ENCODE measurements at regions not wholly inside any gene's neighbourhood (a gene's known extent, or its start where the extent isn't known, plus 50 kb on each side); places are given as distances from the start of the nearest gene placed in this dataset.

DNA sequence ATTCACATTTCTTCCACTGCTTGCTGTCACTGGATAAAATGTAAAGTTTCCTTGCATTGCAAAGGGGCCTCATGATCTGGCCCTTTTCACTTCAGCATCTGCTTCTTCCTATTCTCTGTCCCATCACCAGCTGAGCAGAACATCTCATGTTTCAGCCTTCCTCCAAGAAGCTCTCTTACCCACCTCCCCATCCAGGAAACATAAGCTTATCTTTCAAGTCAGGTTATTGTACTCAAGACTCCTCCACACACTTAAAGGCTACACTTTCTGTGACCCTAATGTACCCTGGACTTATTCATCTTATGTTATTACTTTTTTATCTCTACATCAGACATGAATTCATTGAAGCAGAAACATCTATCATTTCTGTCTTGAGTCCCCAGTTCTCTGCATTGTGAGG lies 230.5 kb downstream of the PMAIP1 start:
- DNase-seq (ENCODE audit: low spot score) = no peak
- TF ChIP-seq, protein P1, sequence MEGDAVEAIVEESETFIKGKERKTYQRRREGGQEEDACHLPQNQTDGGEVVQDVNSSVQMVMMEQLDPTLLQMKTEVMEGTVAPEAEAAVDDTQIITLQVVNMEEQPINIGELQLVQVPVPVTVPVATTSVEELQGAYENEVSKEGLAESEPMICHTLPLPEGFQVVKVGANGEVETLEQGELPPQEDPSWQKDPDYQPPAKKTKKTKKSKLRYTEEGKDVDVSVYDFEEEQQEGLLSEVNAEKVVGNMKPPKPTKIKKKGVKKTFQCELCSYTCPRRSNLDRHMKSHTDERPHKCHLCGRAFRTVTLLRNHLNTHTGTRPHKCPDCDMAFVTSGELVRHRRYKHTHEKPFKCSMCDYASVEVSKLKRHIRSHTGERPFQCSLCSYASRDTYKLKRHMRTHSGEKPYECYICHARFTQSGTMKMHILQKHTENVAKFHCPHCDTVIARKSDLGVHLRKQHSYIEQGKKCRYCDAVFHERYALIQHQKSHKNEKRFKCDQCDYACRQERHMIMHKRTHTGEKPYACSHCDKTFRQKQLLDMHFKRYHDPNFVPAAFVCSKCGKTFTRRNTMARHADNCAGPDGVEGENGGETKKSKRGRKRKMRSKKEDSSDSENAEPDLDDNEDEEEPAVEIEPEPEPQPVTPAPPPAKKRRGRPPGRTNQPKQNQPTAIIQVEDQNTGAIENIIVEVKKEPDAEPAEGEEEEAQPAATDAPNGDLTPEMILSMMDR (IDR thresholded peaks at IDR 0.05) = no peak
- Histone ChIP-seq H3K4me1 (no peaks in the 10 kb centered on the region), H3K9me3 (no peaks in the 10 kb centered on the region), H3K27me3 (no peaks in the 10 kb centered on the region), H3K4me3 (no peak overlapping the region), H3K27ac (no peak overlapping the region), H3K36me3 (no peaks in the 10 kb centered on the region)

DNA sequence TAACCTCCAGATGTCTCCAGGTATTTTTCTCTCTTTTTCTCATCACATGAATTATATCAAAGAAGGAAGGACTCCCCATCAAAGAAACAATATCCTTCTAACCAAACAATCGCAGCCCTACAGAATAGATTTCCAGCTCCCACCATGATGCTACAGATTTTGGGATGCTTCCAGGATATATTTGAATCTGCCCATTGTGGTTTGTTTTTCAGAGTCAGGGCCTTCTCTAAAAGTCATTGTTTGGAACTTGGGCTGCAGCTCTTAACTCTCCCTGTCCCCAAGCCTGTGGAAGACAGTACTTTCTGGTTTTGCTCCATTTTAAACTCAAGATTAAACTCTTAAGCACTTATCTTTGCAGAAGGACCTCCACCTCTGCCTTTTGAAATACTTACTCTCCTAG lies 223.2 kb downstream of the PMAIP1 start:
- TF ChIP-seq, protein P1 (IDR thresholded peaks at IDR 0.05) = no peak
- Histone ChIP-seq H3K4me1 (no peaks in the 10 kb centered on the region), H3K27ac (no peak overlapping the region), H3K4me3 (no peak overlapping the region), H3K27me3 (no peaks in the 10 kb centered on the region), H3K36me3 (no peaks in the 10 kb centered on the region), H3K9me3 (no peaks in the 10 kb centered on the region)
- no peak for DNase-seq (ENCODE audit: low spot score)

DNA sequence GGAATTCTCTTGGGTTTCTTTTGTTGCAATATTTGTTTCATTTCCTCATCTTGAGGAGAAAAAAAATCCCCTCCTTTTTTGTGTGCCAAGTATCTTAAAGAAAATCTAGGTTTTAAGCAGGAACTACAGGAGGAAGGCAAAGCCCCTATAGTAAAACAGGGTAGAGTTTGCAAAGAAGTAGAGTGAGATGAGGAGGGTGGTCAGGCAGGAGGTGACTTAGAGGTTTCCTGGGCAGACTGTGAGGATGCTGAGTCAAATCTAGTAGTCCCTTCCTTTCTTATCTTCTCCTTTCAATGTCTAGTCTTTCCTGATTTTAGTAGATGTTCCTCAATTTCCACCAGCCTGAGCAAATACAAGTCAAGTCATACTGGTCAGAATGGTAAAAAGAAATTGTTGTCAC lies 222.5 kb downstream of the PMAIP1 start:
- H3K27ac ChIP-seq = no peak overlapping the region
- no peaks in the 10 kb centered on the region for H3K9me3 ChIP-seq
- H3K27me3 ChIP-seq = no peaks in the 10 kb centered on the region
- TF ChIP-seq, protein P1 (IDR thresholded peaks at IDR 0.05) = no peak
- H3K36me3 ChIP-seq = no peaks in the 10 kb centered on the region
- H3K4me1 ChIP-seq = no peaks in the 10 kb centered on the region
- H3K4me3 ChIP-seq = no peak overlapping the region
- no peak for DNase-seq (ENCODE audit: low spot score)

DNA sequence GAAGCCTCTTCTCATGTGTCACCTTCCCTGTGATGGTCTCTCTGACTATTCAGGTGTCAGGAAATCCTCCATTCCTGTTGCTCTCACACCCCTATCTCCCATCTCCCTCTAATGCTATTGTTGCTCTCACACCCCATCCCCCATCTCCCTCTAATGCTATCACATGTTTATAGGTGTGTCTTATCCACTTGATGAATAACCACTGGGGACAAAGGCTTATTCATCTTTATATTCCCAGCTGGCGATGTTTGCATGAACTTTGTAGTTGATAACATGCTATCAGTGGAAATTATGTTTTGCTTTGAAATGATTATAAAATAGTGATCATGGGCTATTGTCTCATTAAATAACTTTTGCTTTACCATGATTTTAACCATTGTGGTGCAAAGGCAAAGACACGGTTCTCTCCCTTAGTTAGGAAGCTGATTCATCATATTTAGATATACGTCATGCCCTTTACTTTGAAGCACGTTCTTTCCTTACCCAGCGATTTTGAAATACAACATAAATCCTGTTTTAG lies 220.5 kb downstream of the PMAIP1 start:
- Histone ChIP-seq H3K27me3 (no peaks in the 10 kb centered on the region), H3K4me3 (no peak overlapping the region), H3K9me3 (no peaks in the 10 kb centered on the region), H3K36me3 (no peaks in the 10 kb centered on the region), H3K4me1 (no peaks in the 10 kb centered on the region), H3K27ac (no peak overlapping the region)
- no peak for DNase-seq (ENCODE audit: low spot score)
- TF ChIP-seq, protein P1 (IDR thresholded peaks at IDR 0.05) = no peak

DNA sequence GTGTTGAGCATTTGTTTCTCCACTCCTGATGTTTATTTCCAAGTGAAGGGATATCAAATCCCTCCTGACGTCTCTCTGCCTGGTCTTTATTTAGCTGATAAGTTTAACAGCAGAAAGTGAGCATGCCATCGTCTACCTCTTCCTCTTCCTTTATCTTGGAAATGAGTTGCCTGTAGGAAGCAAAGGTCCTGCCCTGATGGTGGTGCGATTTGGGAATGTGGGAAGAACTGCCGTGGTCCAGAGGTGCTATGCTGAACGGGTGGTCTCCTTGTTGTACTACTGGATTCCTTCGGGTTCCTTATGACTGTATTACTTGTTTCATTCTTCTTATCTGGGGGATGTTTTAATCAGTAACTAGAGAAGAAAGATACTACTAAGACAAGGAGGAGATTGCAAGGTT lies 217.5 kb downstream of the PMAIP1 start:
- DNase-seq (ENCODE audit: low spot score) = no peak
- TF ChIP-seq, protein P1 (IDR thresholded peaks at IDR 0.05) = no peak
- H3K9me3 ChIP-seq = no peaks in the 10 kb centered on the region
- no peaks in the 10 kb centered on the region for H3K36me3 ChIP-seq
- no peak overlapping the region for H3K4me3 ChIP-seq
- H3K27me3 ChIP-seq = no peaks in the 10 kb centered on the region
- no peak overlapping the region for H3K27ac ChIP-seq
- no peaks in the 10 kb centered on the region for H3K4me1 ChIP-seq

DNA sequence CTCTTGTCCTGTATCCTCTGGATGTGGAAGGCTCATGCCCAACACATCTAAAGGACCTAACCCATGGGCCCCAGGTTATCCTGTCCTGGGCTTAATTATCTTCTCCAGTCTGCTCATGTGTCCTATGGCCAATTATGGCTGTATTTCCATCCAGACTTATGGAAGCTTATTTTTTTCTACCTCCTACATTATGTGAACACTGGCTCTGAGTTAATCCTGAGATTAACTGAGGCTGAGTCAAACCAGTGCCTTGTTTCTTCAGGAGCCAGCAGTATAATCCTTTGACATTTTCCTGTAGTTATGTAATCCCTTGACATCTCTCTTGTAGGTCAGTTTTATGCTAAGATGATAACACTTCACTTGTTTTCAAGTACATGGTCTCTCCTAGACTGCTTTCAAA lies 213.6 kb downstream of the PMAIP1 start:
- Histone ChIP-seq H3K9me3 (peaks cover 0 to 2% of the 10 kb centered on the region in 2 donors), H3K27ac (no peak overlapping the region), H3K4me1 (no peaks in the 10 kb centered on the region), H3K27me3 (no peaks in the 10 kb centered on the region), H3K36me3 (no peaks in the 10 kb centered on the region), H3K4me3 (no peak overlapping the region)
- DNase-seq (ENCODE audit: low spot score) = no peak
- TF ChIP-seq, protein P1 (IDR thresholded peaks at IDR 0.05) = no peak
